GF-D8 (cell line): ENCODE measurements at regions not wholly inside any gene's neighbourhood (a gene's known extent, or its start where the extent isn't known, plus 50 kb on each side); places are given as distances from the start of the nearest gene placed in this dataset.
"Not testable (repeated sequence)": the region's sequence is repeated elsewhere in the genome, so short reads cannot be mapped to it uniquely, and the experiment has no call there.

Experiments
- DNase-seq: peaks from one replicate; lab custom pipeline; 2025; lab: John Stamatoyannopoulos, UW

DNA sequence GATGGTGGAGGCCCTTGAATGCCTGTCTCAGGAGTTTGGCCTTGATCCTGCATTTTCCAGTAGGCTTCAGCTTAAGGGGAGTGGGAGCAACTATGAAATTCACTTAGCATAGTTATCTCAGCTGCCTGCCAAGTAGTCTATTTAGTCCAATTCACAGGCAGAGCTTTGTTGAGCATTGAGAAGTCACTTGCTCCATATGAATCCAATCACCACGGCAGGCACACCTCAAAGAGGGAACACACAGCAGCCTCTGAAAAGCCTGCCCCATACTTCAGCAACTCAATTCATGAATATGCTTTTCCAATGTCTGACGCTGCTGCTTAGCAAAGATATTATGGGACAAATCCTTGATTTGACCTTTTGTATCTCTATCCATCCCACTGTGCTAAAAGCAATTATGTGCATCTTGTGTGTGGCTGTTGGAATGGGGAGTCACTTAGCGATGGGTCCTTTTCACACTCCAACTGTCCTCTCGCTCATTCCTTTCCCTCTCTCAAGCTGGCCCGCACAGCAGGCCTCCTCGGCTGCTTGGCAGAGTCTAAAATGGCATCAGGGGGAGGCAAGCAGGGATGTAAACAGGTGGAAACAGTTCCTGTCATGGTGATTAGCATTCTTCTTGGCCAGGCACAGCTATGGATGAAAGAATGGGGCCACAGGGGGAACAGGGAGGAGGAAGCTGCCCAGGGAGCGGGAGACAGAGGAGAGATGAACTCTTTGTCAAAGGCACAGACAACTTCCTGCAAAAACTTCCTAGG lies 56.0 kb upstream of the LRPPRC start:
- no peak for DNase-seq

DNA sequence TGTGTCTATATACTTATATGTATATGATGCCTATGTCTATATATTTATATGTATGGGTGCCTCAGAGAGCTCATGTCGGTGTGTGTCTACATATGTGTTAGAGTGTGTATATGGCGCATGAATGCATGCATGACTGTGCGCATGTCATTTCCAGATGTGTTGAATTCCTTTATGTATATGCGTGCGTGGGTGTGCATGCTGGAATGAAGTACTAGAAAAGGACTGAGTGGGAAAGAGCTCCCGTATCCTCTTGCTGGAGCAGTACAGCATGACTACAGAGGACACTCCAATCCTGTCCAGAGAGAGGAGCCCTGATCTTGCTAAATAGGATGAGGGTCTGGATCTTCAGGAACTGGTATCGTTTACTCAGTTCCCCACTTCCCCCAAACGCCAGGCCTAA lies 56.8 kb upstream of the LRPPRC start:
- no peak for DNase-seq

DNA sequence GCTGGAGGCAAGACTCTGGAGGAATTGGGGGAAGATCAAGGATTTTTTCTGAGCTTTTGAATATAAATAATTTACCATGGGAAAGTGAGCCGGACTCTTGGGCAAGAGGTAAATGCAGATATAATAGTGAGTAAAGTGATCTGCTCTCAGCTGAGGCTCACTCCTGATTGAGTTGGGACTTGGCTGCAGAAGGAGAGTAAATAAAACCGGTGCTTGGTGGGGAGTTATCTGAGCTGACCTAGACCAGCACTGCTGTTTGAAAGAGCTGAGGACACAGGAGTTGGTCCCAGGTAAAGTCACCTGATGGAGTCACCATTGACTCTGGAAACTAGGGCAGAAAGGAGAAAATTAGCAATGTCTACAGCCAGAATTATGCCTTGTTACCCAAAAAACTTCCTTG lies 57.3 kb upstream of the LRPPRC start:
- no peak for DNase-seq

DNA sequence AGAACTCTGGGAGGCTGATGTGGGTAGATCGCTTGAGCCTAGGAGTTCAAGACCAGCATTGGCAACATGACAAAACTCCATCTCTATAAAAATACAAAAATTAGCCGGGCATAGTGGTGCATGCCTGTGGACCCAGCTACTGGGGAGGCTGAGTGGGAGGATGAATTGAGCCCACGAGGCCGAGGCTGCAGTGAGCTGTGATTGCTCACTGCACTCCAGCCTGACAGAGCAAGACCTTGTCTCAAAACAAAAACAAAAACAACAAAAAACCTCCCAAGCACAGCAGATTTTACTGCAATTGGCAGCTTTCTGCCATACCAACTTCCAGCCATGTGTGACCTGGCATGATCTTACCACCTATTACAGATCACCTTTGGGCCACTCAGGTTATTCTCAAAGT lies 57.7 kb upstream of the LRPPRC start:
- no peak for DNase-seq

DNA sequence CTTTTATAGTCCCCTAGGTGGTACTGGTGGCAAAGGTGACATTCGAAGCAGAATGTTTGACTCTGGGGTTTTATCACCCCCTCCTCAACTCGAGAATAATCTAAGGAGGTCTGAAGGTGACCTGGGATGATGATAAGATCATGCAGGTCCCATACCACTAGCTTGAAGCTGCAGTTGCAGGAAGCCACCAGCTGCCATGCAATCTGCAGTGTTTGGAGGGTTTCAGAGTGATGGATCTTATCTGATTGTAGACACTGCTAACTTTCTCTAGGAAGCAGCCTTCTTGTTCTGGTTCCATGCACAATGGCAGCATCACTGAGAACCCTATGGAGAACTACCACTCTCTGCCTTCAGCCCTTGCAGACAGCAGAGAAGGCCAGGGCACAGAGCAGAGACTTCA lies 59.4 kb upstream of the LRPPRC start:
- no peak for DNase-seq

DNA sequence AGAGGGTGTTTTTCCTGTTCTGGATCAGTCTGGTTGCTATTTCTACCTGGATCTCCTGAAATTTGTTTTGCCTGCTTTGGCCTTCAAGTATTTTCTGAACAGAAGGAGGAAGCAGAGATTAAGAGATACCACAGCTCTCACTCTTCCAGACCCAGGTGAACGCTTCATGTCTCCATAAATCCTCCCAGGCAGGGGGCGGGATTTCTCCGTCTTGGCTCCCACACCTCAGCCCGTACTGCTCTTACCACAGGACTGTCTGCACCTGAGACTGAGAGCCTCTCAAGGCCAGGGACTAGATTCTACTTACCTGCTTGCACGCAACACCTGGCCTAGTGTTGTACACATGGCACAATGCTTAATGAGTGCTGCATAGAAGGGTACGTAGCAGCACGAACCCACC lies 59.9 kb upstream of the LRPPRC start:
- DNase-seq: no peak

DNA sequence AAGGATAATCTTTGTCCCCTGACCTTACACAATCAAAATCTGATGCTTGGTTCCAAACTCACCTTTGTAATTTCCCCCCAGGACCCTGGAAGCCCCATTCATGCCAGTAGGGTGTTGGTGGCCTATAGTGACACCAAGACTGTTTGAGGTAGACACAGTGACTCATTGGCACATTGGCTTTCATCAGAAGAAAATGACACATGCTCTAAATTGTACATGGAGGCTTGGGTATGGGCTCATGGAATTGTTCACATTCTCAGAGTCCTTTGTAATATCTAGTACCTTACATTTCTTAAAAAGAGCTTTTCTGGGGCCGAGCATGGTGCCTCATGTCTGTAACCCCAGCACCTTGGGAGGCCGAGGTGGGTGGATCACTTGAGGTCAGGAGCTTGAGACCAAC lies 61.2 kb upstream of the LRPPRC start:
- DNase-seq: no peak

DNA sequence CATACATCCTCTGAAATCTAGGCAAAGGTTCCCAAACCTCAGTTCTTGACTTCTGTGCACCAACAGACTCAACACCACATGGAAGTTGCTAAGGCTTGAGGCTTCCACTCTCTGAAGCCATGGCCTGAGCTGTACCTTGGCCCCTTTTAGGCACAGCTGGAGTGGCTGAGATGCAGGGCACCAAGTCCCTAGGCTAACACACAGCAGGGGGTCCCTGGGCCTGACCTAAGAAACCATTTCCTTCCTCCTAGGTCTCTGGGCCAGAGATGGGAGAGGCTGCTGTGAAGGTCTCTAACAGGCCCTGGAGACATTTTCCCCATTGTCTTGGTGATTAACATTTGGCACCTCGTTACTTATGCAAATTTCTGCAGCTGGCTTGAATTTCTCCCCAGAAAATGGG lies 64.5 kb upstream of the LRPPRC start:
- not testable (repeated sequence) for DNase-seq

DNA sequence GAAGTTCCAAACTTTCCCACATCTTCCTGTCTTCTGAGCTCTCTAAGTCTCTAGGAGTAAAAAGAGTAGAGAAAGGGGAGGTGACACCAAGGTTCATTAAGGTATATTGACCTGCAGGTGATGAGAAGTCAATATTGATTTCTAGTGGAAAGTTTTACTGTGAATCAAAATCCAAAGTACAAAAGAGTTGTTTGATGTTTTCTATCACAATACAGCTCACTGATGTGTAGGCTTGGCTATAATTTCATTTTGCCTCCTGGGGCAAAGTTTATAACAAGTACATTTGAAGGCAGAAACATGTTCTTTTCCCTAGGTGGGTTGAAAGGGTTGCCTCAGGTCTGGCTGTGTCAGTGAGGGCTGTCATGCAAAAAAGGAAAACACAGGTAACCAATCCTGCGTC lies 65.2 kb upstream of the LRPPRC start:
- no peak for DNase-seq

DNA sequence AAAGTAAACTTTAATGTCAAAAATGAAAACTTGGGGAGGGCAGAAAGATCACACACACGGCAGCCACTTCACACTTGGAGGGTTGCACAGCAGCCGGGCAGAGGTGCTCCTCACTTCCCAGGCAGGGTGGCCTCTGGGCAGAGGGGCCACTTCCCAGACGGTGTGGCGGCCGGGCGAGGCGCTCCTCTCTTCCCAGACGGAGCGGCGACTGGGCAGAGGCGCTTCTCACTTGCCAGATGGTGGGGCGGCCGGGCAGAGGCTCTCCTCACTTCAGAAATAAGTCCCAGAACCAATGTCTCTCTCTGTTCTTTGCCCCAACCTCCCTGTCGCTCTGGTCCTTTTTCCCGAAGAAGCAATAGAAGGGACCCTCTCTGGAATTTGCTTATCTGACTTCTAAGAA lies 65.7 kb upstream of the LRPPRC start:
- no peak for DNase-seq

DNA sequence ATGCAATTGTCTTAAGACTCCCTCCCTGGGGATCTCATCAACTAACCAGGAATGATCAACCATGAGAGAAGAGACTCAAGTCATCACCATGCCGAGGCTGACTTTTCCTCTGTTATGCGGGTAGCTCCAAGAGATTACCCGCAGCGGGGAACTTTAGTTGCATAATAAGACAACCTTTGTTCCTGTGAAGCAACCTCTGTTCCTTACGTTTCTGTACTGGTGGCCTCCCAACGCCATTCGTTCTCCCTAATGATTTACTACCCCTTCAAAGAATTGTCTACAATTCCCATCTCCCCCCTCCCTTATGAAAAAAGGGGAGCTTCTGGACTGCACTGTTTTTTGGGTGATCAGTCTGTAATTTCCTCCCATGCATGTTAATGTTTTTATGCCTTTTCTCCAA lies 66.1 kb upstream of the LRPPRC start:
- DNase-seq: no peak

DNA sequence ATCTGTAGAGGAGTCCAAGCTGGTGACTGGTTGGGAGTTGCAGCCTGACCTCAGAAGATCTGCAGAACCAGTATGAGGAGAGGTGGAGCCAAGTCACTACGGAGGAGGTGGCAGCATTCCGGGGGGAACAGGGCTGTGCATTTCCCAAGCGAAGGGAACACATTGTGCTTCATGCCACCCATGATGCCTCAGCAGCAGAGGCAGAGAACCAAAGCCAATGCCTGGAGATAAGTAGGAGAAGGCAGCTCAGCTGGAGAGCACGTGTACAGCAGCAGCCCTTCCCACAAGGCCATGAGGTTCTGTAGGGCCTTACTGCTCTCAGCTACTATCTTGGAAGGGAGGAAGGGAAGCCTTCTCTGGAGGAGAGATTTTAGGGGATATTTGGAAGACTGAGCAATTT lies 67.2 kb upstream of the LRPPRC start:
- DNase-seq: no peak

DNA sequence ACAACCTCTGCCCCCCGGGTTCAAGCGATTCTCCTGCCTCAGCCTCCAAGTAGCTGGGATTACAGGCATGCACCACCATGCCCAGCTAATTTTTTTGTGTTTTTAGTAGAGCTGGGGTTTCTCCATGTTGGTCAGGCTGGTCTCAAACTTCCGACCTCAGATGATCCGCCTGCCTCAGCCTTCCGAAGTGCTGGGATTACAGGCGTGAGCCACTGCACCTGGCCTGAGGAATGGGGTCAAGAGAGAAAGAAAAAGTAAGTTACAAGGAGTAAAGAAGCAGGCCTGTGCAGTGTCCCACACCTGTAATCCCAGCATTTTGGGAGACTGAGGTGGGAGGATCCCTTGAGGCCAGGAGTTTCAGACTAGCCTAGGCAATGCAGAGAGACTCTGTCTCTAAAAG lies 68.5 kb upstream of the LRPPRC start:
- DNase-seq: not testable (repeated sequence)

DNA sequence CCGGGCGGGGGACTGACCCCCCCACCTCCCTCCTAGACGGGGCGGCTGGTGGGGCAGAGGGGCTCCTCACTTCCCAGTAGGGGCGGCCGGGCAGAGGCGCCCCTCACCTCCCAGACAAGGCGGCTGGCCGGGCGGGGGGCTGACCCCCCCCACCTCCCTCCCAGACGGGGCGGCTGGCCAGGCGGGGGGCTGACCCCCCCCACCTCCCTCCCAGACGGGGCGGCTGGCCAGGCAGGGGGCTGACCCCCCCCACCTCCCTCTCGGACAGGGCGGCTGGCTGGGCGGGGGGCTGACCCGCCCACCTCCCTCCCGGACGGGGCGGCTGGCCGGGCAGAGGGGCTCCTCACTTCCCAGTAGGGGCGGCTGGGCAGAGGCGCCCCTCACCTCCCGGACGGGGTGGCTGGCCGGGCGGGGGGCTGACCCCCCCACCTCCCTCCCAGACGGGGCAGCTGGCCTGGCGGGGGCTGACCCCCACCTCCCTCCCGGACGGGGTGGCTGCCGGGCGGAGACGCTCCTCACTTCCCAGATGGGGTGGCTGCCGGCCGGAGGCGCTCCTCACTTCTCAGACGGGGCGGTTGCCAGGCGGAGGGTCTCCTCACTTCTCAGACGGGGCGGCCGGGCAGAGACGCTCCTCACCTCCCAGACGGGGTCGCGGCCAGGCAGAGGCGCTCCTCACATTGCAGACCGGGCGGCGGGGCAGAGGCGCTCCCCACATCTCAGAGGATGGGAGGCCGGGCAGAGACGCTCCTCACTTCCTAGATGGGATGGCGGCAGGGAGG lies 71.4 kb upstream of the LRPPRC start:
- not testable (repeated sequence) for DNase-seq

DNA sequence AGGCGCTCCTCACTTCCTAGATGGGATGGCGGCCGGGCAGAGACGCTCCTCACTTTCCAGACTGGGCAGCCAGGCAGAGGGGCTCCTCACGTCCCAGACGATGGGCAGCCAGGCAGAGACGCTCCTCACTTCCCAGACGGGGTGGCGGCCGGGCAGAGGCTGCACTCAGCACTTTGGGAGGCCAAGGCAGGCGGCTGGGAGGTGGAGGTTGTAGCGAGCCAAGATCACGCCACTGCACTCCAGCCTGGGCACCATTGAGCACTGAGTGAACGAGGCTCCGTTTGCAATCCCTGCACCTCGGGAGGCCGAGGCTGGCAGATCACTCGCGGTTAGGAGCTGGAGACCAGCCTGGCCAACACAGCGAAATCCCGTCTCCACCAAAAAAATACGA lies 72.0 kb upstream of the LRPPRC start:
- DNase-seq: not testable (repeated sequence)

DNA sequence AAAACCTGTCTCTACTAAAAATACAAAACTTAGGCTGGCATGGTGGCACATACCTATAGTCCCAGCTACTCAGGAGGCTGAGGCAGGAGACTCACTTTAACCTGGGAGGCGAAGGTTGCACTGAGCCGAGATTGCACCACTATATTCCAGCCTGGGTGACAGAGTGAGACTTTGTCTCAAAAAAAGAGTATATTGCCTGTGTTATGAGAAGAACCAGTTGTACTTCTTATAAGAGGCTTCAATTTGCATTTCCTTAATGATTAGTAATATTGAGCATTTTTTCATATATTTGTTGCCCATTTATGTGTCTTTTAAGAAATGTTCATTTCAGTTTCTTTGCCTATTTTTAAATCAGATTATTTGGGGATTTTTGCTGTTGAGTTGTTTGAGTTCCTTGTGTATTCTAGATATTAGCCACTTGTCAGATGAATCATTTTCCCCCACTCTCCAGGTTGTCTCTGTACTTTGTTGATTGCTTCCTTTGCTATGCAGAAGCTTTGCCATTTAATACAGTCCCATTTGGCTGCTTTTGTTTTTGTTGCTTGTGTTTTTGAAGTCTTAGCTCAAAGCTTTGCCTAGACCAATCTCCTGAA lies 75.8 kb upstream of the LRPPRC start:
- no peak for DNase-seq

DNA sequence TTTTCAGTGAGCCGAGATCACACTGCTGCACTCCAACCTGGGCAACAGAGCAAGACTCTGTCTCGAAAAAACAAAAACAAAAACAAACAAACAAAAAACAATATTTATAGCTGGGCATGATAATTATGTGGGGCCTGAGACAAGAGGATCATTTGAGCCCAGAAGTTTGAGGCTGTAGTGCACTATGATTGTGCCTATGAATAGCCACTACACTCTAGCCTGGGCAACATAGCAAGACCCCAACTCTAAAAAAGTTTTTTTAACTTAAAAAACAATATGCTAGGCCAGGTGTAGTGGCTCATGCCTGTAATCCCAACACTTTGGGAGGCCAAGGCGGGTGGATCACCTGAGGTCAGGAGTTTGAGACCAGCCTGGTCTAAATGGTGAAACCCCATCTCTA lies 77.9 kb upstream of the LRPPRC start:
- DNase-seq: not testable (repeated sequence)

DNA sequence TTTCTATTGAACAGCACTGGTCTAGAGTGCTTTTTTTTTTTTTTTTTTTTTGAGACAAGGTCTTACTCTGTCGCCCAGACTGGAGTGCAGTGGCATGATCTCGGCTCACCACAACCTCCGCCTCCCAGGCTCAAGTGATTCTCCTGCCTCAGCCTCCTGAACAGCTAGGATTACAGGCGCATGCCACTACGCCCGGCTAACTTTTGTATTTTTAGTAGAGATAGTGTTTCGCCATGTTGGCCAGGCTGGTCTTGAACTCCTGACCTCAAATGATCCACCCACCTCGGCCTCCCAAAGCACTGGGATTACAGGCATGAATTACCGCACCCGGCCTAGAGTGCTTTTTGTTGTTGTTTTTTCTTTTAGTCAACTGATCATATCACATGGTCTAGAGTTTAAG lies 79.0 kb upstream of the LRPPRC start:
- DNase-seq: not testable (repeated sequence)

DNA sequence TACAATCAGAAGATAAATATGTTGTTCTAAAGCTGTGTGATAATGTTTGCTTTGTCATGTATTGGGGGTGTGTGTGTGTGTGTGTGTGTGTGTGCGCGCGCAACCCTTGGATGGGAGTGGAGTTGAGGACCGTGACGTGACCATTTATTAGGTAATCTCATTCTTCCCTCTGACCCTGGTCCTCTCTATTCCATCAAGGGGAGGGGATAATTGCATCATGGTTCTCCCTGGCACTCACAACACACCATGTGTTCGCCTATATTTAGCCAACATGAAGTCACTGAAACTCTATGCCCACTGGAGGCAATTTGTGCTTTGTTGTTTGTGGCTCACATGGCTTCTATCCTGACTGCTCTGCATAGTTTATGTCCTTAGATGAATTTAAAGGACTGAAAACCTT lies 79.8 kb upstream of the LRPPRC start:
- DNase-seq: no peak

DNA sequence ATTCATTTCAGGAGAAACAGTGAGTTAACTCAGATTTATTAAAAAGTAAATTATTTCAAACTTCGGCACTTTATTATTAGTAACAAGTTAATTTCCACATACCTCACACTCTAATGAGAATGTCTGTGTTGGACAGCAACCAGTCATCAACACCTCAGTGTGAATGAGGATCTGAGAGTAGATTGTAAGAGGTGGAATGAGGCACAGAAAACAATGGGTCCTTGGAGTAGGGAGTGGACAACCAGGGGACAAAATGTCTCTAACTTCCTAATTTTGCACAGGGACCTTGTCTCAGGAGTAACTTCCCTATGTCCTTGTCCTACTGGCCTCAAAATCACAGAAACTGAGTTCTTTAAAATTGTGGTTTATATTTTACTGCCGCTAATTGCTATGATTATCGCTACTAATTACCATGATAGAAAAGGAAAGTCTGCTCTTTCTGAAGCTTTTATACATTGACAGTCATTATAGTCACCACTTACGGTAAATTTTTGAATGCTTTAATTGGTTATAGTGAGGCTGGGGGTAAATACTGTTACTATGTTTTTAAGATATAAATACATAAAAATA lies 82.2 kb upstream of the LRPPRC start:
- no peak for DNase-seq

DNA sequence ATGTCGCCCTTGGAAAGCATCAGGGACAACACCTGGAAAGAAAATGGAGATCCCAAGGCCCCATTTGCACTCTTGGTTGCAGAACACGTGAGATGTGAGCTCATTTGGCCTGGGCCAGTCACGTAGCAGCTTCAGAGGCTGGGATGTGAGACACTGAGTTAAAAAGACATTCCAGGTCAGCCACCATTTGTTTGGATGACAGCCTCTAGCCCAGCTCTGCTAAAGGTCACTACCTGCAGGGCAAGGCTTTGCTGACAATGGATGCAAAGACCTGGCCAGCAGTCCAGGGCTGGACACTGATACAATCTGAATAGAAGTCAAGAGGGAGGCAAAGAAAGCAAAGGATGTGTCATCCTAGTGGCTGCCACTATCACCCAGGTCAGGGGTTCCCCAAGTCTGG lies 83.9 kb upstream of the LRPPRC start:
- no peak for DNase-seq

DNA sequence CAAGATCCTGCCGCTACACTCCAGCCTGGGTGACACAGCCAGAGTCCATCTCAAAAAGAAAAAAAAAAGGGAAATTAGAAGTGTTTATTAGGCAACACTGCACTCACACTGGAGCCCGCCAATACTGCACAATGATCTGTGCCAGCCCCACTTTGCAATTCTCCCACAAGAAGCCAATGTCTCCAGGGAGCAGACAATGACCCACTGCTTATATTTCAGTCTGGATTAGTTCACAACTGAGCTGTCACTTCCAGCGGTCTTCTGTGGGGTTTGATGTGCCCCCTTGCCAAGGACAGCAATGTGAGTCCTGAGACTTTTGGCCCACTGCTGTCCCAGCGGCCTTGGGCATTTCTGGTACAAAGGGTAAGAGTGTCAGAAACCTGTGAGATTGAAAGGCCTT lies 85.6 kb upstream of the PPM1B start:
- DNase-seq: no peak

DNA sequence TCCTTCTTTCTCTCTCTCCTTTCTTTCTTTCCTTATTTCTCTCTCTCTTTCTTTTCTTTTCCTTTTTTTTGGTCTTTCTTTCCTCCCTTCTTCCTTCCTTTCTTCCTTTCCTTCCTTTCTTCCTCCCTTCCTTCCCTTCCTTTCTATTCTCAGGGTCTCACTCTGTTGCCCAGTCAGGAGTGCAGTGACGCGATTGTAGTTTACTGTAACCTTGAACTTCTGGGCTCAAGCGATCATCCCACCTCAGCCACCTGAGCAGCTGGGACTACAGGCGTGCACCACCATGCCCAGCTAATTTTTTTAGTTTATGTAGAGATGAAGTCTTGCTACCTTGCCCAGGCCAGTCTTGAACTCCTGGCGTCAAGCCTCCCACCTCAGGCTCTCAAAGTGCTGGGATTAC lies 83.8 kb upstream of the PPM1B start:
- DNase-seq: no peak
